Gastroesophageal sphincter (tissue), 4 donors: ENCODE measurements at regions not wholly inside any gene's neighbourhood (a gene's known extent, or its start where the extent isn't known, plus 50 kb on each side); places are given as distances from the start of the nearest gene placed in this dataset.

Experiments used
- ATAC-seq: fragments of 150-250 bp; one replicate; pipeline ENCODE4 v1.9.1; 2016; ENCODE audit warnings: mild to moderate bottlenecking, moderate library complexity
- H3K27ac ChIP-seq, 4 donors: fragments of 200-600 bp; sonication (generic) in 3 of 4; 1 replicate in 3 of 4; 2 replicates in 1 of 4; pipeline ENCODE4 v1.5.1; 2016 to 2019
- H3K27me3 ChIP-seq: fragments of 200-600 bp; sonication (generic); one replicate; pipeline ENCODE4 v1.5.1; 2019
- H3K36me3 ChIP-seq, 2 donors: fragments of 200-600 bp; sonication (generic); one replicate each; pipeline ENCODE4 v1.5.1; 2019; ENCODE audit warnings: control low read depth in 1 of 2
- H3K4me1 ChIP-seq, 3 donors: fragments of 200-600 bp; sonication (generic); 1 replicate in 2 of 3; 2 replicates in 1 of 3; pipeline ENCODE4 v1.5.1; 2016 to 2019; ENCODE audit warnings: control low read depth in 2 of 3
- H3K4me3 ChIP-seq, 2 donors: fragments of 200-600 bp; sonication (generic); one replicate each; pipeline ENCODE4 v1.5.1; 2019; ENCODE audit warnings: mild to moderate bottlenecking in 1 of 2, moderate library complexity in 1 of 2
- H3K9me3 ChIP-seq, 3 donors: fragments of 200-600 bp; sonication (generic); one replicate each; pipeline ENCODE4 v1.5.1; 2017 to 2019; ENCODE audit warnings: control low read depth in 2 of 3
- EP300 ChIP-seq: sonication (generic); formaldehyde crosslinking; IDR thresholded peaks from one replicate; pipeline ENCODE4 v1.6.1; 2017; ENCODE audit warnings: antibody characterized with exemption, mild to moderate bottlenecking
- POLR2A ChIP-seq, 2 donors: fragments of 450-650 bp; IDR thresholded peaks; one replicate each; pipeline ENCODE4 v1.6.1; 2017; ENCODE audit warnings: antibody characterized with exemption in 2 of 2, mild to moderate bottlenecking in 2 of 2, moderate library complexity in 1 of 2
- POLR2AphosphoS5 ChIP-seq: sonication (generic); formaldehyde crosslinking; IDR thresholded peaks from one replicate; pipeline ENCODE4 v1.6.1; 2017; ENCODE audit warnings: antibody characterized with exemption
- WGBS, 2 donors: methylation state at CpG; one replicate each; pipeline ENCODE4 v1.1.5; 2018; ENCODE audit warnings: low coverage in 1 of 2; 5-methylcytosine and 5-hydroxymethylcytosine counted together
- TF ChIP-seq, protein P1 (sequence below), 4 experiments: fragments of 200-600 bp in 2 of 4; fragments of 450-650 bp in 2 of 4; sonication (generic) in 1 of 4; IDR thresholded peaks; one replicate each; pipeline ENCODE4 v1.5.1; 2017 to 2019; ENCODE audit warnings: antibody characterized with exemption in 4 of 4, mild to moderate bottlenecking in 2 of 4, moderate library complexity in 2 of 4

DNA sequence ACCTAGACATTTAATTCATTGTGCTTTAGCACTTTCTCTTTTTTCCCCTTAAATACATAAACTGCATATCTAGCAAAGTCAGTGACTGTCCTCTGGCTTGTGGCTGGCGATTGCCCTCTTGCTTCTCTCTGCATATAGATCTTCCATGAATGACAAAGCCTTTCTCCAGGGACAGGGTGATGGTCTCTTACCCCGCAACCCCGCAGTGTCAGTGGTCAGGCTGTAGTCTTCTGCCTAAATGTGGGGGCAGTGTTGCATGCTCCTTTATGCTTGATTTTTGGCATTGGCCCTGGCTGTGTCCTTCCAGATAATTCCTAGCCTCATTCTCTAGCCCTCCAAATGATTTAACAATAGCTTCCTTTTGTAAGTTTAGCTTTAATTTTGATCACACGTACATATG is 407.8 kb downstream of the GABRB3 start:
- 66 to 76% methylated on average over 4 of the region's 4 CpGs for WGBS, 2 donors
- H3K9me3 ChIP-seq: no peaks in the 10 kb centered on the region
- H3K4me1 ChIP-seq: no peaks in the 10 kb centered on the region
- no peak overlapping the region for H3K27ac ChIP-seq
- ATAC-seq: no peak
- no peaks in the 10 kb centered on the region for H3K27me3 ChIP-seq
- TF ChIP-seq POLR2A (IDR thresholded peaks at IDR 0.05): no peak
- no peak for TF ChIP-seq EP300
- no peak for TF ChIP-seq POLR2AphosphoS5
- no peaks in the 10 kb centered on the region for H3K36me3 ChIP-seq
- no peak overlapping the region for H3K4me3 ChIP-seq

DNA sequence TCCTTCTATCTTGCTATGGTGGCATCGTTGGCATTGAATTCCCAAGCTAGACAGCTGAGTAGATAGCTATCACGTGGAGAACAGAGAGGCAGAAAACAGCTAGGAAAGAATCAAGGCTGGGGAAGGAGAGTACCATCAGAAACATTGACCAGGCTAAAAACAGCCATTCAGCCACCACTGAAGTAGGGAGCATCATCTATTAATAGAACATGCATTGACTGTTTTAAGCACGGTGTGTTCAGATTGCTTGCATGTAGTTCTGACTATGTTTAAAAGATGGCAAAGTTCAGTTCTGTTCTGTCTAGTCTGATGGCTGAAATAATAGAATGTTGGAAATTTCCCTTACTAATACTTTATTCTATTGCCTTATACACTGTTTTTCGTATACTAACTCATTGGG is 413.0 kb downstream of the GABRB3 start:
- no peak overlapping the region for H3K4me3 ChIP-seq
- H3K27me3 ChIP-seq: no peaks in the 10 kb centered on the region
- TF ChIP-seq EP300 (no peak), POLR2A (IDR thresholded peaks at IDR 0.05) (no peak), POLR2AphosphoS5 (no peak)
- TF ChIP-seq, protein P1, sequence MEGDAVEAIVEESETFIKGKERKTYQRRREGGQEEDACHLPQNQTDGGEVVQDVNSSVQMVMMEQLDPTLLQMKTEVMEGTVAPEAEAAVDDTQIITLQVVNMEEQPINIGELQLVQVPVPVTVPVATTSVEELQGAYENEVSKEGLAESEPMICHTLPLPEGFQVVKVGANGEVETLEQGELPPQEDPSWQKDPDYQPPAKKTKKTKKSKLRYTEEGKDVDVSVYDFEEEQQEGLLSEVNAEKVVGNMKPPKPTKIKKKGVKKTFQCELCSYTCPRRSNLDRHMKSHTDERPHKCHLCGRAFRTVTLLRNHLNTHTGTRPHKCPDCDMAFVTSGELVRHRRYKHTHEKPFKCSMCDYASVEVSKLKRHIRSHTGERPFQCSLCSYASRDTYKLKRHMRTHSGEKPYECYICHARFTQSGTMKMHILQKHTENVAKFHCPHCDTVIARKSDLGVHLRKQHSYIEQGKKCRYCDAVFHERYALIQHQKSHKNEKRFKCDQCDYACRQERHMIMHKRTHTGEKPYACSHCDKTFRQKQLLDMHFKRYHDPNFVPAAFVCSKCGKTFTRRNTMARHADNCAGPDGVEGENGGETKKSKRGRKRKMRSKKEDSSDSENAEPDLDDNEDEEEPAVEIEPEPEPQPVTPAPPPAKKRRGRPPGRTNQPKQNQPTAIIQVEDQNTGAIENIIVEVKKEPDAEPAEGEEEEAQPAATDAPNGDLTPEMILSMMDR (IDR thresholded peaks at IDR 0.05): no peak
- H3K27ac ChIP-seq: no peak overlapping the region
- no peaks in the 10 kb centered on the region for H3K9me3 ChIP-seq
- no peaks in the 10 kb centered on the region for H3K36me3 ChIP-seq
- no peaks in the 10 kb centered on the region for H3K4me1 ChIP-seq
- WGBS, 2 donors: 39 to 48% methylated on average over 3 of the region's 4 CpGs
- no peak for ATAC-seq

DNA sequence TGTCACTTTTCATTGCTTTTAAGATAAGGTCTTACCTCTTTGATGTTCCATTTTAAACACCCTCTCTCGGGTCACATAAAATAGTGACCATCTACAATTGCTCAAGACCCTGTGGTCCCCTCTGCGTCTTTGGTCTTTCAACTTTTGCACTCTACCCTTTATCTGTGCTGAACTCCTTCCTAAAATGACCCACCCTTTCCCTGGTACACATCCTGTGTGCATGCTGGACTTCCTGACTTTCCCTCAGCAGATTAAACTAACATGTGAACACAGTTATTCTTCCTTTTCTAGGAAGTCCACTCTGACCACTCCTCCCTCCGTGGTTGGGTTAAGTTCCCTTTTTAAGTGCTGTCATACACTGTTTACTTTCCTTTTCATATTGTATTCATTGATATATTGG is 414.2 kb downstream of the GABRB3 start:
- Histone ChIP-seq H3K27me3 (no peaks in the 10 kb centered on the region), H3K4me3 (no peak overlapping the region), H3K27ac (no peak overlapping the region), H3K36me3 (no peaks in the 10 kb centered on the region), H3K4me1 (no peaks in the 10 kb centered on the region), H3K9me3 (no peaks in the 10 kb centered on the region)
- ATAC-seq: no peak
- WGBS, 2 donors: 30 to 32% methylated on average over 3 of the region's 3 CpGs
- TF ChIP-seq EP300: no peak
- TF ChIP-seq POLR2A (IDR thresholded peaks at IDR 0.05): no peak
- TF ChIP-seq POLR2AphosphoS5: no peak
- TF ChIP-seq, protein P1 (IDR thresholded peaks at IDR 0.05): no peak

DNA sequence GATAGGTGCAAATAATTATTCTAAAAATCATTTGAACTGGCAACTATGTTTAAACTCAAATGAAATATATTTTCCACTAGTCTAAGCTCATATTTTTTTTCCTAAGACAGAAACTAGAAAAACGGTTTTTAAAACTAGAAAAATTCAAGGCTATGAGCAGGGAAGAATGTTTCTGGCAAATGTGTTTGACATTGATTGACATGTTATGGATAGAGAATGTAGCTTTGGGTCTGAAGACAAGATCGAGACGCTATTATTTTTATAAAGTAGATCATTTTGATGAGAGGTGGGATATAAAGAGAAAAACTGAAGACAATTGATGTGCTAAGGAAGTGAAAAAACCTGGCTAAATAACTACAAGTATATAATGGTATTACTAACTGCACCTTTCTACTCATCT is 415.2 kb downstream of the GABRB3 start:
- H3K27me3 ChIP-seq: no peaks in the 10 kb centered on the region
- no peaks in the 10 kb centered on the region for H3K9me3 ChIP-seq
- H3K4me1 ChIP-seq: no peaks in the 10 kb centered on the region
- ATAC-seq: no peak
- no peaks in the 10 kb centered on the region for H3K36me3 ChIP-seq
- 57 to 84% methylated on average over 3 of the region's 3 CpGs for WGBS, 2 donors
- H3K4me3 ChIP-seq: no peak overlapping the region
- no peak overlapping the region for H3K27ac ChIP-seq
- no peak for TF ChIP-seq EP300
- TF ChIP-seq, protein P1 (IDR thresholded peaks at IDR 0.05): no peak
- TF ChIP-seq POLR2A (IDR thresholded peaks at IDR 0.05): no peak
- TF ChIP-seq POLR2AphosphoS5: no peak

DNA sequence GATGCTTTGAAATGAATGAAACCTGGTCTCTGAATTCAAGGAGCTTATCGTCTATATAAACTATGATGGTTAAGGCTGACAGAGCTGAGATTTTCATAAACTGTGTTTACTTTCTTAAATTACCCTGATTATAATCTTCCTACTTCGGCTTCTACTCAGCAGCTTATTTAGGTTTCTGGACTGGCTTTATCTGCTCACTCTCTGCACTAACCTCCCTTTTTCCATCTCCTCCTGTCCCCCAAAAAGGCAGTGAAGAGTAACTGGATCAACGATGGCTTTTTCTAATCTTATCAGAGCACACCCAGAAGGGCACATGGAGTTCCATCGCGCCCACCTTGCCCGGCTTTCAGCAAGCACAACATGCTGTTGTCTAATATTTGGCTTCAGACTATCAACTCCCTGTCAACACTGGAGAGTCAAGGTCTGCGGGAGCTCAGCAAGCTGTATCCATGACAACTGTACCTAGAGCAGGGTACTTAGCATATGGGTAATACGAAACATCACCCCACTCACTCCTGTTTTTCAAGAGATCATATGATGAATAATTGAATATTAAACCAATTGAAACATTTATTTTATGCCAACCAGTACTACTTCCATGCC is 417.3 kb downstream of the GABRB3 start:
- 43 to 55% methylated on average over 8 of the region's 8 CpGs for WGBS, 2 donors
- no peak for ATAC-seq

More for the DNA sequence above, 417.3 kb downstream of the GABRB3 start:
- Histone ChIP-seq H3K27ac (no peak overlapping the region), H3K4me1 (no peaks in the 10 kb centered on the region), H3K9me3 (no peaks in the 10 kb centered on the region), H3K27me3 (no peaks in the 10 kb centered on the region), H3K4me3 (no peak overlapping the region), H3K36me3 (no peaks in the 10 kb centered on the region)
- TF ChIP-seq POLR2AphosphoS5 (no peak), POLR2A (IDR thresholded peaks at IDR 0.05) (no peak), EP300 (no peak)
- TF ChIP-seq, protein P1 (IDR thresholded peaks at IDR 0.05): no peak
